Panc1 (cell line): ENCODE measurements at regions not wholly inside any gene's neighbourhood (a gene's known extent, or its start where the extent isn't known, plus 50 kb on each side); places are given as distances from the start of the nearest gene placed in this dataset.

Source experiments
- POLR2AphosphoS5 ChIP-seq: IDR thresholded peaks from 2 replicates; pipeline ENCODE4 v1.6.1; 2012; ENCODE audit warnings: mild to moderate bottlenecking, low read depth, low read length, moderate library complexity
- TF ChIP-seq, protein P1 (sequence below): fragments of 450-650 bp; IDR thresholded peaks from 2 replicates; pipeline ENCODE4 v1.5.1; 2017; ENCODE audit warnings: mild to moderate bottlenecking

GRCh38 chr1:103266036-103266435, 157.7 kb upstream of the COL11A1 start:
- TF ChIP-seq, protein P1, sequence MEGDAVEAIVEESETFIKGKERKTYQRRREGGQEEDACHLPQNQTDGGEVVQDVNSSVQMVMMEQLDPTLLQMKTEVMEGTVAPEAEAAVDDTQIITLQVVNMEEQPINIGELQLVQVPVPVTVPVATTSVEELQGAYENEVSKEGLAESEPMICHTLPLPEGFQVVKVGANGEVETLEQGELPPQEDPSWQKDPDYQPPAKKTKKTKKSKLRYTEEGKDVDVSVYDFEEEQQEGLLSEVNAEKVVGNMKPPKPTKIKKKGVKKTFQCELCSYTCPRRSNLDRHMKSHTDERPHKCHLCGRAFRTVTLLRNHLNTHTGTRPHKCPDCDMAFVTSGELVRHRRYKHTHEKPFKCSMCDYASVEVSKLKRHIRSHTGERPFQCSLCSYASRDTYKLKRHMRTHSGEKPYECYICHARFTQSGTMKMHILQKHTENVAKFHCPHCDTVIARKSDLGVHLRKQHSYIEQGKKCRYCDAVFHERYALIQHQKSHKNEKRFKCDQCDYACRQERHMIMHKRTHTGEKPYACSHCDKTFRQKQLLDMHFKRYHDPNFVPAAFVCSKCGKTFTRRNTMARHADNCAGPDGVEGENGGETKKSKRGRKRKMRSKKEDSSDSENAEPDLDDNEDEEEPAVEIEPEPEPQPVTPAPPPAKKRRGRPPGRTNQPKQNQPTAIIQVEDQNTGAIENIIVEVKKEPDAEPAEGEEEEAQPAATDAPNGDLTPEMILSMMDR: no peak
- no peak for TF ChIP-seq POLR2AphosphoS5
